Sigmoid colon (tissue), 4 donors: ENCODE measurements at regions not wholly inside any gene's neighbourhood (a gene's known extent, or its start where the extent isn't known, plus 50 kb on each side); places are given as distances from the start of the nearest gene placed in this dataset.

Experiments
- CTCF ChIP-seq, 4 experiments: fragments of 450-650 bp in 3 of 4; fragments of 200-600 bp in 1 of 4; IDR thresholded peaks; one replicate each; pipeline ENCODE4 v1.5.1; 2016 to 2019; ENCODE audit warnings: antibody characterized with exemption in 4 of 4, mild to moderate bottlenecking in 3 of 4, moderate library complexity in 2 of 4
- EP300 ChIP-seq, 4 donors: sonication (generic); formaldehyde crosslinking; IDR thresholded peaks; one replicate each; pipeline ENCODE4 v1.6.1; 2017; ENCODE audit warnings: antibody characterized with exemption in 4 of 4
- POLR2AphosphoS5 ChIP-seq, 4 donors: sonication (generic); formaldehyde crosslinking; IDR thresholded peaks; one replicate each; pipeline ENCODE4 v1.6.1; 2017; ENCODE audit warnings: antibody characterized with exemption in 4 of 4

DNA sequence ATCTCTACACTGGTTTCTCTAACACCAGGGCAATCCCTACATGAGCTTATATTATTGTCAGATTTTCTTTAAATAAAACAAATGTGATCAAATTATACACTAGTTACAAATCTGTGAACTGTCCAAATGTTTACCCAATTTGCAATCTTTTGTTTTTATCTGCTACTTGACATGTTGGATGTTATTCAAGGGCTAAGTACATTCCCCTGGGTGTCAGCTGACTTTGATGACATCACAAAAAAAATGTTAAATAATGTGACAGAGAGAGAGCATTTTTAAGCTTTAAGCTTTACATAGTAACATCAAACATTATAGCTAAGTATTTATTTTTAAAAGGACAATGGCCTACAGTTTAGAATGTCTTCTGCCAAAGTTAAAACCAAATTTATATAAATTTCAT lies 431.3 kb upstream of the PKN2 start:
- no peak for TF ChIP-seq CTCF (IDR thresholded peaks at IDR 0.05)
- TF ChIP-seq EP300 (IDR thresholded peaks at IDR 0.05) = no peak
- TF ChIP-seq POLR2AphosphoS5 (IDR thresholded peaks at IDR 0.05) = no peak
